IMR-90 (cell line): ENCODE measurements at regions not wholly inside any gene's neighbourhood (a gene's known extent, or its start where the extent isn't known, plus 50 kb on each side); places are given as distances from the start of the nearest gene placed in this dataset.

Experiments used
- ATAC-seq: fragments of 200-7000 bp; cut with Tn5 transposase; 2 replicates; pipeline ENCODE4 v1.9.1; 2020; ENCODE audit warnings: low read depth, mild to moderate bottlenecking, moderate library complexity
- BruUV-seq: library from RNA; stranded (reverse); fragments of 400-500 nt; replicated peaks from 2 replicates; lab custom pipeline; 2021; lab: Mats Ljungman, UMichigan
- CTCF ChIA-PET: fragments of 300-600 bp; formaldehyde crosslinking; extraction: SDS; loops from one replicate; lab custom pipeline; 2021; ENCODE audit warnings: antibody characterized with exemption; lab: Yijun Ruan, JAX
- POLR2A ChIA-PET: fragments of 300-600 bp; sonication (Branson Sonifier 250); formaldehyde crosslinking; loops from one replicate; lab custom pipeline; 2022; ENCODE audit warnings: antibody characterized with exemption; ENCODE audit not compliant: unreplicated experiment; lab: Charles Lee
- DNase-seq: peaks from one replicate; pipeline ENCODE4 v3.0.0; 2013
- H2AFZ ChIP-seq: replicated peaks from 2 replicates; pipeline ENCODE3; 2013; ENCODE audit warnings: low read length, mild to moderate bottlenecking; ENCODE audit not compliant: poor library complexity
- H2AK5ac ChIP-seq: 2 replicates; pipeline ENCODE4 v1.6.1; 2013; ENCODE audit warnings: low read depth, low read length, inconsistent platforms
- H2AK9ac ChIP-seq: replicated peaks from 2 replicates; pipeline ENCODE3; 2013; ENCODE audit warnings: mild to moderate bottlenecking, low read depth, low read length, moderate library complexity; ENCODE audit not compliant: poor library complexity
- H2BK120ac ChIP-seq: 2 replicates; pipeline ENCODE4 v1.6.1; 2013; ENCODE audit warnings: low read depth, low read length, inconsistent platforms
- H2BK15ac ChIP-seq: 3 replicates; pipeline ENCODE4 v1.6.1; 2013; ENCODE audit warnings: low read depth, low read length, inconsistent platforms
- H2BK20ac ChIP-seq: 2 replicates; pipeline ENCODE4 v1.6.1; 2013; ENCODE audit warnings: low read depth, mild to moderate bottlenecking, inconsistent platforms, low read length, moderate library complexity
- H2BK5ac ChIP-seq: 2 replicates; pipeline ENCODE4 v1.6.1; 2013; ENCODE audit warnings: mild to moderate bottlenecking, low read depth, low read length, inconsistent platforms; ENCODE audit not compliant: poor library complexity, severe bottlenecking
- H3K14ac ChIP-seq: replicated peaks from 2 replicates; pipeline ENCODE4 v1.6.1; 2013; ENCODE audit warnings: low read depth, low read length, inconsistent platforms
- H3K18ac ChIP-seq: 2 replicates; pipeline ENCODE4 v1.6.1; 2013; ENCODE audit warnings: low read depth, low read length, control low read depth
- H3K23ac ChIP-seq: 2 replicates; pipeline ENCODE4 v1.6.1; 2013; ENCODE audit warnings: low read depth, low read length, inconsistent platforms
- H3K27ac ChIP-seq: 2 replicates; pipeline ENCODE4 v1.5.1; 2013; ENCODE audit warnings: mild to moderate bottlenecking, control low read depth, low read length; ENCODE audit not compliant: insufficient read depth
- H3K27me3 ChIP-seq: 2 replicates; pipeline ENCODE4 v1.6.1; 2013; ENCODE audit warnings: low read length; ENCODE audit not compliant: control insufficient read depth, insufficient read depth
- H3K36me3 ChIP-seq: 2 replicates; pipeline ENCODE4 v1.6.1; 2013; ENCODE audit warnings: low read length, mixed read lengths; ENCODE audit not compliant: control insufficient read depth, insufficient read depth
- H3K4ac ChIP-seq: 2 replicates; pipeline ENCODE4 v1.6.1; 2013; ENCODE audit warnings: low read depth, low read length, inconsistent platforms
- H3K4me1 ChIP-seq: 2 replicates; pipeline ENCODE4 v1.6.1; 2013; ENCODE audit warnings: low read length, mixed read lengths; ENCODE audit not compliant: control insufficient read depth, insufficient read depth
- H3K4me2 ChIP-seq: 2 replicates; pipeline ENCODE4 v1.6.1; 2013; ENCODE audit warnings: low read depth, mild to moderate bottlenecking, control low read depth, low read length, moderate library complexity
- H3K4me3 ChIP-seq: 2 replicates; pipeline ENCODE4 v1.5.1; 2013; ENCODE audit warnings: low read depth, mild to moderate bottlenecking, control low read depth, low read length, moderate library complexity; ENCODE audit not compliant: insufficient read depth
- H3K56ac ChIP-seq: 2 replicates; pipeline ENCODE4 v1.6.1; 2013; ENCODE audit warnings: low read length, inconsistent platforms; ENCODE audit not compliant: insufficient read depth; ENCODE audit errors: extremely low read depth
- H3K79me1 ChIP-seq, 2 experiments: 2 replicates each; pipeline ENCODE4 v1.6.1; 2013; ENCODE audit warnings: low read length in 2 of 2, inconsistent platforms in 1 of 2, low read depth in 1 of 2
- H3K9ac ChIP-seq: 2 replicates; pipeline ENCODE4 v1.6.1; 2013; ENCODE audit warnings: low read depth, low read length, control low read depth
- H3K9me1 ChIP-seq: 2 replicates; pipeline ENCODE4 v1.6.1; 2013; ENCODE audit warnings: low read length, inconsistent platforms; ENCODE audit not compliant: insufficient read depth
- H3K9me3 ChIP-seq: 2 replicates; pipeline ENCODE4 v1.6.1; 2013; ENCODE audit warnings: low read length; ENCODE audit not compliant: control insufficient read depth, insufficient read depth
- H4K20me1 ChIP-seq: 2 replicates; pipeline ENCODE4 v1.6.1; 2013; ENCODE audit warnings: low read length, inconsistent platforms; ENCODE audit not compliant: insufficient read depth
- H4K5ac ChIP-seq: 2 replicates; pipeline ENCODE4 v1.6.1; 2013; ENCODE audit warnings: mild to moderate bottlenecking, low read depth, low read length, control low read depth
- H4K8ac ChIP-seq, 2 experiments: 2 replicates each; pipeline ENCODE4 v1.6.1; 2013; ENCODE audit warnings: low read depth in 2 of 2, low read length in 2 of 2, control low read depth in 1 of 2, inconsistent platforms in 1 of 2
- H4K91ac ChIP-seq: 2 replicates; pipeline ENCODE4 v1.6.1; 2013; ENCODE audit warnings: low read depth, low read length, inconsistent platforms; ENCODE audit not compliant: insufficient read depth
- CEBPB ChIP-seq: IDR thresholded peaks from 2 replicates; pipeline ENCODE4 v1.6.1; 2012; ENCODE audit warnings: low read depth, low read length, improper control_type of control experiment
- MAFK ChIP-seq: IDR thresholded peaks from 2 replicates; pipeline ENCODE4 v1.6.1; 2012; ENCODE audit warnings: low read depth, low read length, improper control_type of control experiment
- WGBS, 2 experiments: methylation state at CpG; one replicate each; pipeline versions ENCODE4 v1.1.5 to v1.1.7; 2013; ENCODE audit warnings: missing lambda C conversion rate in 2 of 2; ENCODE audit not compliant: insufficient read length in 1 of 2; ENCODE audit errors: extremely low coverage in 2 of 2; 5-methylcytosine and 5-hydroxymethylcytosine counted together
- dilution Hi-C: fragments of 300-500 bp; cut with HindIII; formaldehyde crosslinking; loops from one replicate; pipeline ENCODE4 v1.14.3; 2018; ENCODE audit warnings: low sequenced_read_pairs; ENCODE audit not compliant: unreplicated experiment
- in situ Hi-C: fragments of 300-500 bp; cut with MboI; formaldehyde crosslinking; loops from 3 replicates; pipeline ENCODE4 v1.14.3; 2019; ENCODE audit warnings: low sequenced_read_pairs, inconsistent platforms, mixed read lengths
- intact Hi-C: fragments of 100-400 bp; cut with micrococcal nuclease; formaldehyde crosslinking; loops from 2 replicates; pipeline ENCODE4 v1.10.0; 2022

GRCh38 chr1:81498471-81499462 lies 302.0 kb upstream of the ADGRL2 start:
- no peak overlapping the region for H3K18ac ChIP-seq
- no peak overlapping the region for H4K8ac ChIP-seq
- 17% methylated on average over 1 of the region's 5 CpGs; no CpG with 5 or more reads in 1 of the 2 experiments for WGBS, 2 experiments
- no peaks in the 10 kb centered on the region for H3K36me3 ChIP-seq
- POLR2A ChIA-PET, result no interaction called here
- no peaks in the 10 kb centered on the region for H4K20me1 ChIP-seq
- intact Hi-C loops (no loop called here), dilution Hi-C loops (no loop called here), in situ Hi-C loops (no loop called here)
- no peaks in the 10 kb centered on the region for H3K9me3 ChIP-seq
- no peak overlapping the region for H4K91ac ChIP-seq
- H3K27me3 ChIP-seq, result no peaks in the 10 kb centered on the region
- H3K4me3 ChIP-seq, result no peak overlapping the region
- H2AK9ac ChIP-seq, result no peak overlapping the region
- ATAC-seq (no peak; the same call in 1 of the 2 replicates), DNase-seq (no peak)
- H2BK15ac ChIP-seq, result no peak overlapping the region
- H3K4ac ChIP-seq, result no peak overlapping the region
- H4K5ac ChIP-seq, result no peak overlapping the region
- no peak overlapping the region for H2AFZ ChIP-seq
- no peak overlapping the region for H2BK20ac ChIP-seq
- TF ChIP-seq CEBPB, result no peak
- peak; percentile 92 for TF ChIP-seq MAFK
- no peak overlapping the region for H3K27ac ChIP-seq
- no TSS peak for BruUV-seq
- H3K23ac ChIP-seq, result no peak overlapping the region
- H3K9ac ChIP-seq, result no peak overlapping the region
- H3K9me1 ChIP-seq, result no peaks in the 10 kb centered on the region
- CTCF ChIA-PET, result no interaction called here
- H3K4me1 ChIP-seq, result no peaks in the 10 kb centered on the region
- no peaks in the 10 kb centered on the region for H3K79me1 ChIP-seq
- no peak overlapping the region for H2AK5ac ChIP-seq
- no peak overlapping the region for H3K4me2 ChIP-seq
- H2BK5ac ChIP-seq, result no peak overlapping the region
- H3K14ac ChIP-seq, result no peak overlapping the region
- no peak overlapping the region for H2BK120ac ChIP-seq
- no peak overlapping the region for H3K56ac ChIP-seq
